Activated CD4-positive, alpha-beta T cell treated with anti-CD3 and anti-CD28 coated beads for 48 hours (primary cell): ENCODE measurements at regions not wholly inside any gene's neighbourhood (a gene's known extent, or its start where the extent isn't known, plus 50 kb on each side); places are given as distances from the start of the nearest gene placed in this dataset.

ENCODE experiments used
- DNase-seq: peaks from one replicate; pipeline ENCODE4 v3.0.0-alpha.2; 2020

GRCh38 chr1:103854279-103854678 is 104.6 kb downstream of the AMY1C start:
- DNase-seq = no peak

GRCh38 chr1:103859721-103860120 is 110.0 kb downstream of the AMY1C start:
- no peak for DNase-seq

GRCh38 chr1:103898576-103899345 is 149.1 kb downstream of the AMY1C start:
- no peak for DNase-seq

GRCh38 chr1:103900005-103900404 is 150.3 kb downstream of the AMY1C start:
- DNase-seq = no peak

GRCh38 chr1:103901072-103901471 is 151.4 kb downstream of the AMY1C start:
- no peak for DNase-seq

GRCh38 chr1:103905363-103905762 is 155.7 kb downstream of the AMY1C start:
- no peak for DNase-seq

- no peak for DNase-seq
Measured at GRCh38 chr1:103911450-103911849, 161.8 kb downstream of the AMY1C start.

GRCh38 chr1:103917795-103918194 is 168.1 kb downstream of the AMY1C start:
- DNase-seq = no peak

GRCh38 chr1:103931891-103932290 is 182.2 kb downstream of the AMY1C start:
- no peak for DNase-seq

GRCh38 chr1:103937763-103938357 is 188.2 kb downstream of the AMY1C start:
- DNase-seq = no peak

- DNase-seq = no peak
Measured at GRCh38 chr1:103941086-103941485, 191.4 kb downstream of the AMY1C start.

GRCh38 chr1:103942029-103942428 is 192.3 kb downstream of the AMY1C start:
- no peak for DNase-seq

- DNase-seq = no peak
Measured at GRCh38 chr1:103945774-103946173, 196.1 kb downstream of the AMY1C start.

GRCh38 chr1:103948526-103948925 is 198.8 kb downstream of the AMY1C start:
- no peak for DNase-seq

GRCh38 chr1:103949779-103950178 is 200.1 kb downstream of the AMY1C start:
- DNase-seq = no peak

GRCh38 chr1:103953386-103953785 is 203.7 kb downstream of the AMY1C start:
- no peak for DNase-seq

- DNase-seq = no peak
Measured at GRCh38 chr1:103958699-103959098, 209.0 kb downstream of the AMY1C start.

GRCh38 chr1:103959565-103959964 is 209.9 kb downstream of the AMY1C start:
- DNase-seq = no peak

- no peak for DNase-seq
Measured at GRCh38 chr1:103960045-103960444, 210.3 kb downstream of the AMY1C start.

- DNase-seq = no peak
Measured at GRCh38 chr1:103960710-103961109, 211.0 kb downstream of the AMY1C start.

GRCh38 chr1:103986792-103987191 is 237.1 kb downstream of the AMY1C start:
- DNase-seq = no peak

- DNase-seq = no peak
Measured at GRCh38 chr1:103997631-103998030, 247.9 kb downstream of the AMY1C start.

GRCh38 chr1:104018922-104019674 is 269.4 kb downstream of the AMY1C start:
- DNase-seq = no peak

- DNase-seq = no peak
Measured at GRCh38 chr1:104019675-104020049, 270.0 kb downstream of the AMY1C start.
